Epithelial cell of esophagus (primary cell): ENCODE measurements at regions not wholly inside any gene's neighbourhood (a gene's known extent, or its start where the extent isn't known, plus 50 kb on each side); places are given as distances from the start of the nearest gene placed in this dataset.
A peak's percentile ranks its signal among the peaks of the same experiment; 100 is the strongest.

Source experiments
- DNase-seq: peaks from one replicate; pipeline ENCODE4 v3.0.0; 2010; ENCODE audit warnings: low read depth
- H3K4me3 ChIP-seq: 2 replicates; pipeline ENCODE4 v1.5.1; 2011; ENCODE audit warnings: mild to moderate bottlenecking, low read length, control low read depth
- TF ChIP-seq, protein P1 (sequence below): IDR thresholded peaks from 2 replicates; pipeline ENCODE4 v1.5.1; 2011; ENCODE audit warnings: low read depth, mild to moderate bottlenecking, low read length, control low read depth, inconsistent platforms; ENCODE audit not compliant: insufficient read depth; ENCODE audit errors: missing control alignments

GRCh38 chrX:120819126-120819525, 56.5 kb downstream of the CT47B1 start:
- DNase-seq: no peak
- TF ChIP-seq, protein P1, sequence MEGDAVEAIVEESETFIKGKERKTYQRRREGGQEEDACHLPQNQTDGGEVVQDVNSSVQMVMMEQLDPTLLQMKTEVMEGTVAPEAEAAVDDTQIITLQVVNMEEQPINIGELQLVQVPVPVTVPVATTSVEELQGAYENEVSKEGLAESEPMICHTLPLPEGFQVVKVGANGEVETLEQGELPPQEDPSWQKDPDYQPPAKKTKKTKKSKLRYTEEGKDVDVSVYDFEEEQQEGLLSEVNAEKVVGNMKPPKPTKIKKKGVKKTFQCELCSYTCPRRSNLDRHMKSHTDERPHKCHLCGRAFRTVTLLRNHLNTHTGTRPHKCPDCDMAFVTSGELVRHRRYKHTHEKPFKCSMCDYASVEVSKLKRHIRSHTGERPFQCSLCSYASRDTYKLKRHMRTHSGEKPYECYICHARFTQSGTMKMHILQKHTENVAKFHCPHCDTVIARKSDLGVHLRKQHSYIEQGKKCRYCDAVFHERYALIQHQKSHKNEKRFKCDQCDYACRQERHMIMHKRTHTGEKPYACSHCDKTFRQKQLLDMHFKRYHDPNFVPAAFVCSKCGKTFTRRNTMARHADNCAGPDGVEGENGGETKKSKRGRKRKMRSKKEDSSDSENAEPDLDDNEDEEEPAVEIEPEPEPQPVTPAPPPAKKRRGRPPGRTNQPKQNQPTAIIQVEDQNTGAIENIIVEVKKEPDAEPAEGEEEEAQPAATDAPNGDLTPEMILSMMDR: no peak
- H3K4me3 ChIP-seq: no peak overlapping the region

- no peak for DNase-seq
- TF ChIP-seq, protein P1: no peak
- H3K4me3 ChIP-seq: no peak overlapping the region
These were observed 61.7 kb downstream of the CT47B1 start for GRCh38 chrX:120813982-120814381.

DNA sequence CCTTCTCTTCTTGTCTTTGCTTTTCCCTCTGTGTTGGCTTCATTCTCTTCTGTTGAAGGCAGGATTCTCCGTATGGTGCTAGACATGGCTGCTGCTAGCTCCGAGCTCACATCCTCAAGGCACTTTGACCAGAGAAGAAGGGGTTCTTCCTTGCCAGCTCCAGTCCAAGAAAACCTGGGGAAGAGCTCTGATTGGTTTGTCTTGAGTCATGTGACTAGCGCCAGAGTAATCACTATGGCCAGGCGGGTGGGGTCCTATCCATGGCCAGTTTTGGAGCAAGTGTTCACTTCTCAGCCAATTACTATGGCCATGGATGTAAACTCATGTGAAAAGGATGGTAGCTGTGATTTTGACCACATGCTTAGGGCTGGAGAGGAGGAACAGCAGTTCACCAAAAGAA, 74.2 kb downstream of the CT47B1 start:
- DNase-seq: no peak
- H3K4me3 ChIP-seq: no peak overlapping the region
- TF ChIP-seq, protein P1: no peak

- no peak for DNase-seq
- no peak overlapping the region for H3K4me3 ChIP-seq
- TF ChIP-seq, protein P1: no peak
These were observed 78.3 kb downstream of the CT47B1 start for GRCh38 chrX:120797188-120797851.

- DNase-seq: no peak
- no peak overlapping the region for H3K4me3 ChIP-seq
- TF ChIP-seq, protein P1: no peak
These were observed 80.4 kb downstream of the CT47B1 start for GRCh38 chrX:120795301-120795700.

DNA sequence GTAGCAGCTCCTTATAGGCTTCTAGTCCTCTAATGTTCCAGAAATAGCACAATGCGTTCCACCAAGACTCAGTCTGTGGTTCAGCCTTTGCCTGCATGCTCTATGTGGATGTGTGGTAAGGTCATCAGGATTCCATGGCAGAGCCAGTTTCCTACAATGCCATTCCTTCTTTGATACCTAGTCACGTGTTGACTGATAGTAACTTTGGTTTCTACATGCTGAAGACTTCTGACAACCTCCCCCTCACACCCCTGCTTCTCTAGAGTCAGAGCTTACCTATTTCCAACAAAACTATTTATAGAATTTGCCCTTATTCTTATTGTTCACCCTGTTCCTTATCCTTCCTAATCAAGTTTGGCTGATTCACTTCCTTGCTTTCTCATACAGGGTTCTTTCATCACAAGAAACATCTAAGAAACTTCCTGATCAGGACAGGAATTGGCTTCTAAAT, 81.1 kb downstream of the CT47B1 start:
- TF ChIP-seq, protein P1: no peak
- no peak overlapping the region for H3K4me3 ChIP-seq
- DNase-seq: peak; percentile 32

DNA sequence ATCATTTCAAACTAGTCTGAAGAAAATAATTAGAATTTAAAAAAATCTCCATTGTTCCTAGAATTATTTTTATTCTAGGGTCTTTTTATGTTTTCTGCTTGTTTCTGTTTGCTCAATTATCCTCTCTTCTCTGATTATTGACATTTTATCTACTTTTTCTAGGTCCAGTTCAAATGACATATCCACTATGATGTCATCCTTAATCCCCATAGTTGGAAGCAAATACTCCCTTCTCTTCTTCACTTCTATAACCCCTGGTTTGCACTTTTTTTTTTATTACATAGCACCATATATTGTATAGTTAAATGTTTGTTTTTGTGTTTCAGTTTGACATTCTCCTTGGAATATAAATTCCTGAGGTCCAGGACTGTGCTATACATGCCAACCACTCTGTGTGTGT, 82.6 kb downstream of the CT47B1 start:
- no peak for DNase-seq
- TF ChIP-seq, protein P1: no peak
- H3K4me3 ChIP-seq: no peak overlapping the region
